Parathyroid adenoma (tissue), 2 donors: ENCODE measurements at regions not wholly inside any gene's neighbourhood (a gene's known extent, or its start where the extent isn't known, plus 50 kb on each side); places are given as distances from the start of the nearest gene placed in this dataset.

Source experiments
- H2AFZ ChIP-seq: fragments of 300-600 bp; sonication (generic); one replicate; pipeline ENCODE4 v1.7.0; 2017; ENCODE audit warnings: antibody characterized with exemption, mild to moderate bottlenecking
- H3K27ac ChIP-seq: fragments of 300-600 bp; sonication (generic); one replicate; pipeline ENCODE4 v1.7.0; 2017
- H3K27me3 ChIP-seq: fragments of 300-600 bp; sonication (generic); one replicate; pipeline ENCODE4 v1.7.0; 2017; ENCODE audit warnings: low read length; ENCODE audit not compliant: control insufficient read depth, insufficient read depth
- H3K36me3 ChIP-seq: fragments of 300-600 bp; sonication (generic); one replicate; pipeline ENCODE4 v1.7.0; 2017; ENCODE audit warnings: low read length; ENCODE audit not compliant: control insufficient read depth, insufficient read depth
- H3K4me1 ChIP-seq: fragments of 300-600 bp; sonication (generic); one replicate; pipeline ENCODE4 v1.7.0; 2017; ENCODE audit warnings: control low read depth
- H3K4me2 ChIP-seq: fragments of 300-600 bp; sonication (generic); one replicate; pipeline ENCODE4 v1.7.0; 2017; ENCODE audit warnings: low read length
- H3K4me3 ChIP-seq: fragments of 300-600 bp; sonication (generic); one replicate; pipeline ENCODE4 v1.7.0; 2017; ENCODE audit warnings: low read depth, low read length
- H3K79me2 ChIP-seq: fragments of 300-600 bp; sonication (generic); one replicate; pipeline ENCODE4 v1.7.0; 2017; ENCODE audit warnings: control low read depth
- H3K9ac ChIP-seq: fragments of 300-600 bp; sonication (generic); one replicate; pipeline ENCODE4 v1.7.0; 2017; ENCODE audit warnings: mild to moderate bottlenecking
- H3K9me3 ChIP-seq: fragments of 300-600 bp; sonication (generic); one replicate; pipeline ENCODE4 v1.7.0; 2017; ENCODE audit warnings: low read length; ENCODE audit not compliant: control insufficient read depth
- TF ChIP-seq, protein P1 (sequence below): fragments of 300-600 bp; sonication (generic); IDR thresholded peaks from one replicate; pipeline ENCODE4 v1.7.0; 2017; ENCODE audit warnings: antibody characterized with exemption, mild to moderate bottlenecking
- donor health status: primary hyperparathyroidism.

DNA sequence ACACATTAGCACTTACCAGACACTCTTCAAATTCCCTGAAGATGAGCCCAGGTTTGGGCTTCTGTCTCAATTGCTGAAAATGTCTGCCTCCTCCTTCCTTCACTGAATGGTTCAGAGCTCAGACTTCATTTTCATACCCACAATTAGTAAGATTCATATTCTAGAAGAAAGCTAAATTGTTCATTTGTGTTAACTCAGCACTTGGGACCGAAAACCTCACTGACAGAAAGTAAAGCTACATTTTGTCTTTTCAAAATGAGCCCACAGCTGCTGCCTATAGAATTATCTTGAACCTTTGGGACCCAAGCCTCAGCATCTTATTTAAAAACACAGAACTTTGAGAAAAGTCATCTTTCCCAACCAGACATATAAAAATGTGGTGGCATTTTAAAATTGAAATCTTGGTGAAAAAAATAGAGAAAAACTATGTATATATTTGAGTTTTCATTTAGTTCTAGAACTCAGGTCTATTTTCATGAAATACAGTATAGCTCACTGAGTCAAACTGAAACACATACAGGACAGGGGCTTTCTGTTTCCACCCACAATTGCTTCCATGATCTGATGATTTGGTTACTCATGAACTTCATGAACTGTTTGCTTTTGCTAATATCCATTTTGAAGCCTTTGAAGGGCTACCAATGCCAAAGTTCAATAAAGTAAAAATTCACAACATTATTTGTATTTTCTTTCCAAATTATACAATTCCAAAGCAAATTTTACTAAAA, 119.1 kb upstream of the PFKP start:
- Histone ChIP-seq H3K36me3 (no peaks in the 10 kb centered on the region), H3K27me3 (no peaks in the 10 kb centered on the region), H3K9ac (no peak overlapping the region), H3K9me3 (no peaks in the 10 kb centered on the region), H2AFZ (no peak overlapping the region), H3K4me2 (no peak overlapping the region), H3K27ac (no peak overlapping the region), H3K4me3 (no peak overlapping the region), H3K4me1 (no peaks in the 10 kb centered on the region), H3K79me2 (no peaks in the 10 kb centered on the region)
- TF ChIP-seq, protein P1, sequence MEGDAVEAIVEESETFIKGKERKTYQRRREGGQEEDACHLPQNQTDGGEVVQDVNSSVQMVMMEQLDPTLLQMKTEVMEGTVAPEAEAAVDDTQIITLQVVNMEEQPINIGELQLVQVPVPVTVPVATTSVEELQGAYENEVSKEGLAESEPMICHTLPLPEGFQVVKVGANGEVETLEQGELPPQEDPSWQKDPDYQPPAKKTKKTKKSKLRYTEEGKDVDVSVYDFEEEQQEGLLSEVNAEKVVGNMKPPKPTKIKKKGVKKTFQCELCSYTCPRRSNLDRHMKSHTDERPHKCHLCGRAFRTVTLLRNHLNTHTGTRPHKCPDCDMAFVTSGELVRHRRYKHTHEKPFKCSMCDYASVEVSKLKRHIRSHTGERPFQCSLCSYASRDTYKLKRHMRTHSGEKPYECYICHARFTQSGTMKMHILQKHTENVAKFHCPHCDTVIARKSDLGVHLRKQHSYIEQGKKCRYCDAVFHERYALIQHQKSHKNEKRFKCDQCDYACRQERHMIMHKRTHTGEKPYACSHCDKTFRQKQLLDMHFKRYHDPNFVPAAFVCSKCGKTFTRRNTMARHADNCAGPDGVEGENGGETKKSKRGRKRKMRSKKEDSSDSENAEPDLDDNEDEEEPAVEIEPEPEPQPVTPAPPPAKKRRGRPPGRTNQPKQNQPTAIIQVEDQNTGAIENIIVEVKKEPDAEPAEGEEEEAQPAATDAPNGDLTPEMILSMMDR, result no peak

DNA sequence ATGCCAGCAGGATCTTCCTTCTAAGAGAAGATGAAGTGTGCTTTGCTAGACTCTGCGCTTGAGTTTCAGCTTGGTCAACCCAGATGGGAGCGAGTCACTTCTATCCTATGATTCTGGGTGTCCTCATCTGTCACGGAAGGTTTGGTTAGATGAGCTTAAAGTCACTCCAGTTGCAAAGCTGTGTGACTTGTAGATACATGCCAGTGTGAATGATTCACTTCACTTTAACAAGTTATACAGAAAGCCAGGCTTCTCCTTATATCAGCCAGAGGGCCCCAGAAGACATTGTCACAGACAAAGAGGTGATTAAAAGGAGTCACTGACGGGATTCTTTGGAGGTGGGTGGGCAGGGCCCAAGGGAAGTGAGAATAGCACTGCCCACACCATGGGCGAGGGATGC, 122.6 kb upstream of the PFKP start:
- H3K9me3 ChIP-seq, result no peaks in the 10 kb centered on the region
- no peak overlapping the region for H2AFZ ChIP-seq
- H3K4me1 ChIP-seq, result no peaks in the 10 kb centered on the region
- no peak overlapping the region for H3K27ac ChIP-seq
- TF ChIP-seq, protein P1, result no peak
- no peak overlapping the region for H3K9ac ChIP-seq
- no peak overlapping the region for H3K4me2 ChIP-seq
- H3K36me3 ChIP-seq, result no peaks in the 10 kb centered on the region
- no peak overlapping the region for H3K4me3 ChIP-seq
- H3K27me3 ChIP-seq, result no peaks in the 10 kb centered on the region
- H3K79me2 ChIP-seq, result no peaks in the 10 kb centered on the region

DNA sequence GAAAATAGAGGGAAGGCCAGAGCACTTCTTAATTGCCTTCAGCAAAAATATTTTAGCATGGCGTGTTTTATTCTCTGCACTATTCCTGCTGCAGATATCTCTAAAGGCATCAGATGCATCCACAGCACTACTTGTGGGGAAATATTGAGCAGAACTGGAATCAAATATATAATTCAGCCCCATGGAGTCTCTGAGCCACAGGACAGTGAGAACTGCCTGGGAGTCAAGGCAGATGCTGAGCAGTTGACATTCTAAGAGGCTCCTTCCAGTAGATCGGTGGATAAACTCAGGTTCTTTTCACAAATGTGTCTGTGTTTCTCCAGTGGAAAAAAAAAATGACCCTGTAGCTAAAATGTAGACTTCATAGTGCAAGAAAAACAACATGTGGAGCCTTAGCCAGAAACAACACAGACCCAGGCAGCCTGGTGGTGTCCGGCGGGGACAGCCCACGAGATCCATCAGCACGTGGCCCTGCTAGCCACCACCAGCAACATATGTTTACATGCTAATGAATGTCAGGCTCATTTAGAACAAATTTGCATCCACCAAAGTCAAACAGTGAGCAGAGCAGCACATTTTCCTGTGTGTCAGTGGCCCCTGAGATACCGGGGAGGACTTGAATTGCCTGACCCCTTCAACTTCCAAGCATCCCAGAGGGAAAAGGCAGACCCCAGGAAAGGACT, 123.3 kb upstream of the PFKP start:
- H3K27ac ChIP-seq, result no peak overlapping the region
- H2AFZ ChIP-seq, result no peak overlapping the region
- H3K36me3 ChIP-seq, result no peaks in the 10 kb centered on the region
- no peaks in the 10 kb centered on the region for H3K4me1 ChIP-seq
- H3K79me2 ChIP-seq, result no peaks in the 10 kb centered on the region
- TF ChIP-seq, protein P1, result no peak
- H3K4me3 ChIP-seq, result no peak overlapping the region
- no peak overlapping the region for H3K4me2 ChIP-seq
- no peak overlapping the region for H3K9ac ChIP-seq
- no peaks in the 10 kb centered on the region for H3K9me3 ChIP-seq
- H3K27me3 ChIP-seq, result no peaks in the 10 kb centered on the region

DNA sequence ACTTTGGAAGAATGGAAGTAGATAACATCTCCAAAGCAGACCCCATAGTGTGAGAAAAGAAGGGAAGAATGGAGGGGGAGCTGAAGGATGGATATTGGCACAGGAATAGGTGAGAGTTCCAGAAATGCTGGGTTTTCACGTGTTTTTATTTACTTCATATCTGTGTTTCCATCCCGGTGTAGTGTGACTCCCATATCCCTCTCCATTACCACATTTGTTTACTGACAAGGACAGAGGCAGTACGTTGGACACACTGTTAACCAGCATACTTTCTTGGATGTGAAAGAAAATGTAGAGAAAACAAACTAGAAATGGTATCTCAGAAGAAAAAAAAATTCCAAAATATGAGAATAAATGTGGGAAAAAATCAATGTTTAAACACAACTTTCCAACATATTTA, 124.4 kb upstream of the PFKP start:
- H3K4me3 ChIP-seq, result no peak overlapping the region
- no peaks in the 10 kb centered on the region for H3K4me1 ChIP-seq
- H3K9ac ChIP-seq, result no peak overlapping the region
- no peaks in the 10 kb centered on the region for H3K36me3 ChIP-seq
- no peaks in the 10 kb centered on the region for H3K27me3 ChIP-seq
- TF ChIP-seq, protein P1, result no peak
- no peaks in the 10 kb centered on the region for H3K9me3 ChIP-seq
- H3K4me2 ChIP-seq, result no peak overlapping the region
- H3K79me2 ChIP-seq, result no peaks in the 10 kb centered on the region
- H2AFZ ChIP-seq, result no peak overlapping the region
- H3K27ac ChIP-seq, result no peak overlapping the region
